Spleen (tissue), 11 donors: ENCODE measurements at regions not wholly inside any gene's neighbourhood (a gene's known extent, or its start where the extent isn't known, plus 50 kb on each side); places are given as distances from the start of the nearest gene placed in this dataset.
A peak's percentile ranks its signal among the peaks of the same experiment; 100 is the strongest.

Source experiments
- DNase-seq: peaks from one replicate; pipeline ENCODE4 v3.0.0-alpha.2; 2020
- H3K27ac ChIP-seq, 8 donors: fragments of 200-600 bp; sonication (generic) in 7 of 8; 1 replicate in 4 of 8; 2 replicates in 4 of 8; pipeline versions ENCODE4 v1.5.0 to v1.8.0; 2016 to 2021; ENCODE audit warnings: inconsistent platforms in 4 of 8, mild to moderate bottlenecking in 4 of 8, moderate library complexity in 1 of 8
- H3K27me3 ChIP-seq, 7 donors: fragments of 200-600 bp; sonication (generic) in 6 of 7; replicated peaks in 1 of 7; 1 replicate in 4 of 7; 2 replicates in 3 of 7; pipeline versions ENCODE4 v1.5.0 to v1.8.0; 2016 to 2021; ENCODE audit warnings: inconsistent platforms in 3 of 7, mild to moderate bottlenecking in 1 of 7
- H3K36me3 ChIP-seq, 6 donors: fragments of 200-600 bp; sonication (generic) in 5 of 6; 1 replicate in 4 of 6; 2 replicates in 2 of 6; pipeline versions ENCODE4 v1.5.0 to v1.8.0; 2016 to 2021; ENCODE audit warnings: inconsistent platforms in 2 of 6
- H3K4me1 ChIP-seq, 6 donors: fragments of 200-600 bp; sonication (generic) in 5 of 6; 1 replicate in 3 of 6; 2 replicates in 3 of 6; pipeline versions ENCODE4 v1.5.0 to v1.8.0; 2016 to 2021; ENCODE audit warnings: inconsistent platforms in 3 of 6
- H3K4me3 ChIP-seq, 8 donors: fragments of 200-600 bp; sonication (generic) in 7 of 8; 1 replicate in 4 of 8; 2 replicates in 4 of 8; pipeline versions ENCODE4 v1.5.0 to v1.8.0; 2016 to 2021; ENCODE audit warnings: inconsistent platforms in 4 of 8, mild to moderate bottlenecking in 4 of 8, moderate library complexity in 2 of 8
- H3K9me3 ChIP-seq, 8 donors: fragments of 200-600 bp; sonication (generic) in 7 of 8; 1 replicate in 4 of 8; 2 replicates in 4 of 8; pipeline versions ENCODE4 v1.5.0 to v1.8.0; 2016 to 2021; ENCODE audit warnings: inconsistent platforms in 4 of 8
- POLR2A ChIP-seq, 3 donors: fragments of 450-650 bp; IDR thresholded peaks; one replicate each; pipeline ENCODE4 v1.5.1; 2017; ENCODE audit warnings: antibody characterized with exemption in 3 of 3, mild to moderate bottlenecking in 1 of 3
- POLR2AphosphoS5 ChIP-seq, 3 donors: sonication (generic); formaldehyde crosslinking; IDR thresholded peaks; one replicate each; pipeline ENCODE4 v1.5.1; 2017; ENCODE audit warnings: antibody characterized with exemption in 3 of 3
- WGBS, 5 donors: extraction: QIAGEN DNeasy Blood & Tissue Kit in 3 of 5; methylation state at CpG; one replicate each; pipeline versions ENCODE4 v1.1.5 to v1.1.7; 2013 to 2018; 5-methylcytosine and 5-hydroxymethylcytosine counted together
- intact Hi-C: fragments of 100-400 bp; cut with DNase I; formaldehyde crosslinking; loops from one replicate; pipeline ENCODE4 v1.15.0; 2023; ENCODE audit warnings: low total_unique reads
- TF ChIP-seq, protein P1 (sequence below), 11 experiments: fragments of 200-600 bp in 7 of 11; fragments of 450-650 bp in 4 of 11; sonication (generic) in 4 of 11; IDR thresholded peaks in 8 of 11; conservative IDR thresholded peaks in 3 of 11; 1 replicate in 7 of 11; 2 replicates in 4 of 11; pipeline versions ENCODE4 v1.4.0 to v1.8.0; 2016 to 2021; ENCODE audit warnings: antibody characterized with exemption in 11 of 11, inconsistent platforms in 4 of 11, mild to moderate bottlenecking in 1 of 11
- donor health status: healthy with polysubstance abuse.
- donor health status: DM: no; HTN: no; CAD: no; lungs with moderate emphysema.
- donor health status: DM: no; HTN: no; CAD: no.
- donor health status: Bipolar disorder and iron deficiency.
- donor health status: healthy.
- donor health status: DM: no; HTN: no; CAD: no.
- donor health status: DM: yes; HTN: yes; CAD: no.

DNA sequence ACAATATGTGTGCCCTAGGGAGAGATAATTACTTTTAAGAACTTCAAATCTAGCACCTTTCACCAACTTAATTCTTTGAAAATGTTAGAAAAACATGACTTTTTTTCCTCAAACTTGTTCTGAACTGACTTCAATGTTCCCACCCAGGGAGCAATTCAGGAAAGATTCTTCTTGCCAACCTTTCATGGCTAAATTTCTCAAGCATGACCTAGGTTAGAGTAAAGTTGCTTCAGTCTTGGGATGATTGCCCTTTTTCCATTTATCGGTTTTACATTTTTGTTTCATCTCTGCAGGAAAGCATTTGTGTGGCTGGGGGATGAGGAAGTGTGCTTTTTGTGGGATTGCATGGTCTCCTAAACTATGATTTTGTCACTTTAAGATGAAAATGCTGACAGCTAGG is 647.7 kb downstream of the LTN1 start:
- Histone ChIP-seq H3K4me3 (no peak overlapping the region), H3K27me3 (no peaks in the 10 kb centered on the region), H3K36me3 (no peaks in the 10 kb centered on the region), H3K4me1 (no peaks in the 10 kb centered on the region), H3K9me3 (no peaks in the 10 kb centered on the region), H3K27ac (no peak overlapping the region)
- TF ChIP-seq, protein P1, sequence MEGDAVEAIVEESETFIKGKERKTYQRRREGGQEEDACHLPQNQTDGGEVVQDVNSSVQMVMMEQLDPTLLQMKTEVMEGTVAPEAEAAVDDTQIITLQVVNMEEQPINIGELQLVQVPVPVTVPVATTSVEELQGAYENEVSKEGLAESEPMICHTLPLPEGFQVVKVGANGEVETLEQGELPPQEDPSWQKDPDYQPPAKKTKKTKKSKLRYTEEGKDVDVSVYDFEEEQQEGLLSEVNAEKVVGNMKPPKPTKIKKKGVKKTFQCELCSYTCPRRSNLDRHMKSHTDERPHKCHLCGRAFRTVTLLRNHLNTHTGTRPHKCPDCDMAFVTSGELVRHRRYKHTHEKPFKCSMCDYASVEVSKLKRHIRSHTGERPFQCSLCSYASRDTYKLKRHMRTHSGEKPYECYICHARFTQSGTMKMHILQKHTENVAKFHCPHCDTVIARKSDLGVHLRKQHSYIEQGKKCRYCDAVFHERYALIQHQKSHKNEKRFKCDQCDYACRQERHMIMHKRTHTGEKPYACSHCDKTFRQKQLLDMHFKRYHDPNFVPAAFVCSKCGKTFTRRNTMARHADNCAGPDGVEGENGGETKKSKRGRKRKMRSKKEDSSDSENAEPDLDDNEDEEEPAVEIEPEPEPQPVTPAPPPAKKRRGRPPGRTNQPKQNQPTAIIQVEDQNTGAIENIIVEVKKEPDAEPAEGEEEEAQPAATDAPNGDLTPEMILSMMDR (IDR thresholded peaks at IDR 0.05 in 8 of 11, conservative IDR thresholded peaks at IDR 0.05 in 3 of 11) = no peak
- TF ChIP-seq POLR2AphosphoS5 (IDR thresholded peaks at IDR 0.05) (no peak), POLR2A (IDR thresholded peaks at IDR 0.05) (no peak)
- whole genome bisulfite sequencing, 5 donors = 70 to 88% (median 81%) methylated on average over 1 of the region's 1 CpG
- intact Hi-C loops = loop anchor here (5.0 kb wide), 1 partner anchor 177 kb away; no protein-coding TSS in a partner anchor
- DNase-seq = no peak

DNA sequence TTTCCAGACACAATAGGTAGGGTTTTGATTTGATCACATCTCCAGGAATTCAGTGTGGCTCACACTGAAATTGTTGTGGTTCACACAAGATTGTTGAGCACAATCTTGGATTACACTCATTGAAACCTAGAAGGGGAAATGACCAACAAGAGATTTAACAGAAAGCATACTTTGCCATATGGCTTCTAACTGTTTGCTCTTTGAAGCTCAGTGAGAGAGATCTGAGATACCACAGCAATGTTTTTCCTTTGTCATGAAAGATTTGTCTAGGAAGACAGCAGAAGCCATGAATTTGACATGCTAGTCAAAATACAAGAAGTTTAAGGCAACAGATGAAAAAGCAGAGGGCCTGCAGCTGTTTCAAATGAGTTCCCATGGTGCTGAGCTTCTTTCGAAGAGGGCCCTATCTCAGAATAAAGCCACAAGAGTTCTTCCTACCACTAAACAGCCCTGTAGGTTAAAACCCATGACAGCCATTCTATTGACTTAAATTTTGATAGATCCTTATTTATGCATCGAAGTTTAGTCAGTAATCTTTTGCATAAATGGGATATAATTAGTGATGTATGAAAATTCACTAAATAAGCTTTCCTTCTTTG is 650.4 kb downstream of the LTN1 start:
- DNase-seq = no peak
- 77 to 89% (median 85%) methylated on average over 2 of the region's 2 CpGs for WGBS, 5 donors
- H3K9me3 ChIP-seq = no peaks in the 10 kb centered on the region
- TF ChIP-seq POLR2AphosphoS5 (IDR thresholded peaks at IDR 0.05) (no peak), POLR2A (IDR thresholded peaks at IDR 0.05) (no peak)
- TF ChIP-seq, protein P1 (IDR thresholded peaks at IDR 0.05 in 8 of 11, conservative IDR thresholded peaks at IDR 0.05 in 3 of 11) = no peak
- H3K36me3 ChIP-seq = no peaks in the 10 kb centered on the region
- intact Hi-C loops = no loop called here
- no peak overlapping the region for H3K4me3 ChIP-seq
- H3K27me3 ChIP-seq = no peaks in the 10 kb centered on the region
- no peak overlapping the region for H3K27ac ChIP-seq
- H3K4me1 ChIP-seq = peaks cover 0 to 12% (median 0%) of the 10 kb centered on the region in 6 donors

DNA sequence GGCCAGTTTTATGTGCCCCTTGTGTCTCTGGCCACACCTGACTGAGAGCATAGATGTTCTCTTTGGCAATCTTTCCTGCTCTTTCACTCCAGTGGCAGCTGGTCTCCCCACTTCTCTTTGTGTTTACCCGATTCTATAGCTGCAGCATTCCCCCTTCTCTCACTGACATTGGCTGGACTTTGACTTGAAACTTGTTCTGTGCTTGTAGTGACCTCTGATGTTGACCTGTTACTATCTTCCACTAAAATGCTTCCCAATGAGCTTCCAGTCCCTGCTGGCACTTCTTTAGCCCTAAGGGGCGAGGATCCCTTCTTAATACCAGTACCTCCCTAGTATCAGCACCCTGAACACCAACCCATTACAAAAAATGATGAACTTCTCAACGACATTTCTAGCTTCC is 653.3 kb downstream of the LTN1 start:
- Histone ChIP-seq H3K9me3 (no peaks in the 10 kb centered on the region), H3K4me3 (no peak overlapping the region), H3K4me1 (peaks cover 0 to 22% (median 1%) of the 10 kb centered on the region in 6 donors), H3K27ac (peak overlapping the region; percentile 23 to 80 (median 72)), H3K36me3 (no peaks in the 10 kb centered on the region), H3K27me3 (no peaks in the 10 kb centered on the region)
- TF ChIP-seq POLR2A (IDR thresholded peaks at IDR 0.05) (no peak), POLR2AphosphoS5 (IDR thresholded peaks at IDR 0.05) (no peak)
- TF ChIP-seq, protein P1 (IDR thresholded peaks at IDR 0.05 in 8 of 11, conservative IDR thresholded peaks at IDR 0.05 in 3 of 11) = no peak
- intact Hi-C loops = loop anchor here (5.0 kb wide), 1 partner anchor 1492 kb away; the partner anchor contains the start of gene ADAMTS1
- WGBS, 5 donors = 51 to 65% (median 56%) methylated on average over 3 of the region's 3 CpGs
- DNase-seq = no peak

DNA sequence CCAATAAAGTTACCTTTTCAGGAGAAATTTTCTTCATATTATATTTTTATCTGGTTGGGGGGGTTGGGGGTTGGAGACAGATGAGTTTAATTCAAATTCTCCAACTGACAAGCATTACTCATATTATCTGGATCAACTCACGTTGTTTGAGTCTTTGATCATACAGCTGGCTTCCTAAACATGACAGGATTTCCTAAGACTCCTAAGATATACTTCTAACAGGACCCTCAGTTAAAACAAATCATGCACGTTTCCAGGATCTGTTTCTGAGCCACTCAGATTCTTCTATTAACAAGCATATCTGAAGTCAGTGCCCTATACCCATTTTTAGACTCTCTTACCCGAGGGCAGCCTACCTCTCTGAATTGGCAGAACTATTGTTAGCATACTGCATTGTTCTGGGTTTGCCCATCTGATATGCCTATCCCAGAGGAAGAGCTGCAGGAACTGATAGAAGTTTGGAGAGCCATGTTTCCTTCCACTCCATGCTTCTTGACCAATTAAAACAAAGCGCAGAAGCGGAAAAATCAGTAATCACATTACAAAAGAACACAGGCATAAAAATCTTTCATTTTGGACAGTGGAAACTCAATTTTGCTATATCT is 653.9 kb downstream of the LTN1 start:
- intact Hi-C loops = loop anchor here (5.0 kb wide), 1 partner anchor 1492 kb away; the partner anchor contains the start of gene ADAMTS1
- 44 to 57% (median 50%) methylated on average over 5 of the region's 5 CpGs for WGBS, 5 donors
- H3K4me1 ChIP-seq = peaks cover 0 to 22% (median 1%) of the 10 kb centered on the region in 6 donors
- DNase-seq = no peak
- peak overlapping the region in 7 of 8 donors; percentile 54 to 80 (median 73) for H3K27ac ChIP-seq
- TF ChIP-seq POLR2A (IDR thresholded peaks at IDR 0.05) (no peak), POLR2AphosphoS5 (IDR thresholded peaks at IDR 0.05) (peak in 1 of 3 donors; percentile 66)
- TF ChIP-seq, protein P1 (IDR thresholded peaks at IDR 0.05 in 8 of 11, conservative IDR thresholded peaks at IDR 0.05 in 3 of 11) = no peak
- no peak overlapping the region for H3K4me3 ChIP-seq
- H3K36me3 ChIP-seq = no peaks in the 10 kb centered on the region
- no peaks in the 10 kb centered on the region for H3K27me3 ChIP-seq
- H3K9me3 ChIP-seq = no peaks in the 10 kb centered on the region
